Mucosa of gallbladder (tissue), 1 donor: ENCODE measurements at regions not wholly inside any gene's neighbourhood (a gene's known extent, or its start where the extent isn't known, plus 50 kb on each side); places are given as distances from the start of the nearest gene placed in this dataset.
"Not testable (repeated sequence)": the region's sequence is repeated elsewhere in the genome, so short reads cannot be mapped to it uniquely, and the experiment has no call there.

Source experiments
- DNase-seq: peaks from one replicate; pipeline ENCODE4 v3.0.0-alpha.2; 2020; ENCODE audit warnings: low spot score
- donor health status: DM: no; HTN: no; CAD: no.

- DNase-seq, result no peak
Measured at GRCh38 chr7:115649429-115649828, 381.1 kb downstream of the TFEC start.

GRCh38 chr7:115647712-115648111 lies 382.9 kb downstream of the TFEC start:
- no peak for DNase-seq

GRCh38 chr7:115642194-115642593 lies 388.4 kb downstream of the TFEC start:
- no peak for DNase-seq

- no peak for DNase-seq
Measured at GRCh38 chr7:115638853-115639252, 391.7 kb downstream of the TFEC start.

- DNase-seq, result no peak
Measured at GRCh38 chr7:115637128-115637527, 393.4 kb downstream of the TFEC start.

GRCh38 chr7:115635876-115636275 lies 394.7 kb downstream of the TFEC start:
- DNase-seq, result no peak

GRCh38 chr7:115635376-115635775 lies 395.2 kb downstream of the TFEC start:
- DNase-seq, result no peak

- no peak for DNase-seq
Measured at GRCh38 chr7:115634633-115635032, 395.9 kb downstream of the TFEC start.

- DNase-seq, result no peak
Measured at GRCh38 chr7:115632636-115633035, 397.9 kb downstream of the TFEC start.

GRCh38 chr7:115631782-115632181 lies 398.8 kb downstream of the TFEC start:
- DNase-seq, result no peak

- DNase-seq, result no peak
Measured at GRCh38 chr7:115630049-115630448, 400.5 kb downstream of the TFEC start.

GRCh38 chr7:115618676-115619075 lies 411.9 kb downstream of the TFEC start:
- DNase-seq, result no peak

GRCh38 chr7:115613836-115614235 lies 416.7 kb downstream of the TFEC start:
- no peak for DNase-seq

- DNase-seq, result no peak
Measured at GRCh38 chr7:115603416-115603815, 427.1 kb downstream of the TFEC start.

GRCh38 chr7:115600207-115600606 lies 430.4 kb downstream of the TFEC start:
- DNase-seq, result no peak

- not testable (repeated sequence) for DNase-seq
Measured at GRCh38 chr7:115599184-115599583, 431.4 kb downstream of the TFEC start.

GRCh38 chr7:115597220-115597619 lies 433.3 kb downstream of the TFEC start:
- DNase-seq, result not testable (repeated sequence)

GRCh38 chr7:115593111-115593510 lies 437.5 kb downstream of the TFEC start:
- no peak for DNase-seq

GRCh38 chr7:115585015-115585718 lies 445.4 kb downstream of the TFEC start:
- no peak for DNase-seq

GRCh38 chr7:115582956-115583355 lies 447.6 kb downstream of the TFEC start:
- no peak for DNase-seq

GRCh38 chr7:115578576-115578975 lies 452.0 kb downstream of the TFEC start:
- DNase-seq, result no peak

- no peak for DNase-seq
Measured at GRCh38 chr7:115574681-115575291, 455.8 kb downstream of the TFEC start.

- DNase-seq, result no peak
Measured at GRCh38 chr7:115572111-115572510, 458.5 kb downstream of the TFEC start.
